GM19351 (cell line): ENCODE measurements at regions not wholly inside any gene's neighbourhood (a gene's known extent, or its start where the extent isn't known, plus 50 kb on each side); places are given as distances from the start of the nearest gene placed in this dataset.

ENCODE experiments used
- ATAC-seq: cut with Tn5 transposase; IDR thresholded peaks from one replicate; pipeline ENCODE4 v1.9.1; 2021; ENCODE audit warnings: mild to moderate bottlenecking, moderate library complexity; ENCODE audit not compliant: unreplicated experiment

- no peak for ATAC-seq
Observed at GRCh38 chr3:159210336-159210735, 408.5 kb downstream of the MFSD1 start.

DNA sequence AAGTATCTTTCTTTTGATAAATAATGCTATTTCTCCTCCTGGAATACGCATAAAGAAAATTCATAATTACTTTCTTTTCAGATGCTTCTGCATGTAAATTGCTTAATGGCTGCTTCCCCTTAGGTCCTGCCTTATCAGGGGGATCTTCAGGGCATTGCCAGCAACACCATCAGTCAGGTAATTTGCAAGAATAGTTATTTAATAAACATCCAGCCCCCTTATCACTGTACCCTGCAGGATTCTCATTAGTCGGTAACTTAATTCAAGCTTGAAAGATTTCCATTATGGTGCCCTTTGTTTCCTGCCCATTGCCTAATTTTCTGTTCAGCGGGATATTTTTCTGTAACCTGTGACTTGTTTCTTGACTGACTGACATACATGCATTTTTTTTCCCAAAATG, 414.5 kb downstream of the MFSD1 start:
- ATAC-seq: no peak

DNA sequence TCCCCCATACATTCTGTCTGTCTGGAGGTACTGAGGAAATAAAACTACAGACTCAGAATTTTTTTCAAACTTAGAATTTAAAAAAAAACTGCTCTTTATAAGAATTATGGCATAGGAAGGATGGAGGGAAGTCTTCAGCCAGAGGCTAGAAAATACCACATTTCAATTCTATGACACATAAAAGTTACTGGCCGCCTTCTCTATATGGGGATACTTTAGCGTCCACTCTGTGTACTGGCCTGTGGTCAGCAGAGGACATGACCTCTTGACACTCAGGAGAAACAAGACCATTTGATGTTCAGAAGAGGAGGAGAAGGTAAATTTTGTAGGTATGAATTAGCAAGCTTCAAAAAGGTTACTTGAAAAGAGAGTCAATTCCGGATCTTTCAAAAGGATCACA, 417.4 kb downstream of the MFSD1 start:
- ATAC-seq: no peak

GRCh38 chr3:159221335-159221734, 419.5 kb downstream of the MFSD1 start:
- ATAC-seq: no peak

GRCh38 chr3:159229116-159229680, 427.3 kb downstream of the MFSD1 start:
- ATAC-seq: no peak

DNA sequence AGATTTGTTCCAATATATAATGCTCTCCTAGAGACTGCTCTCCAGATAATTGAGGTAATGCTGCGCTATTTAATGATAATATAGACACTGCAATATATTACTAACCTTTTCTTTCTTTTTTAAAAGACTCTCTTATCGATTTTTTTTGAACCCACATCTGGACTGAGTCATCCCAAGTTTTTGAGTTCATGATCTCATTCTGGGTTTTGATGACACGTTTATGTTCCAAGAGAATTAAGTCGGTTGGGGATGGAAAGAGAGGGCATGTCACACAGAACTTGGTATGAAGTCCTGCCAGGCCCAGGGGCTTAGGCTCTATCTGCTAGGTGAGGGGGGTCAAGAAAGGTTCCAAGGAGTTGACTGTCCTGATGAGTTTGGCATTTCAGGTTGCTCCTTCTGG, 431.1 kb downstream of the MFSD1 start:
- no peak for ATAC-seq

DNA sequence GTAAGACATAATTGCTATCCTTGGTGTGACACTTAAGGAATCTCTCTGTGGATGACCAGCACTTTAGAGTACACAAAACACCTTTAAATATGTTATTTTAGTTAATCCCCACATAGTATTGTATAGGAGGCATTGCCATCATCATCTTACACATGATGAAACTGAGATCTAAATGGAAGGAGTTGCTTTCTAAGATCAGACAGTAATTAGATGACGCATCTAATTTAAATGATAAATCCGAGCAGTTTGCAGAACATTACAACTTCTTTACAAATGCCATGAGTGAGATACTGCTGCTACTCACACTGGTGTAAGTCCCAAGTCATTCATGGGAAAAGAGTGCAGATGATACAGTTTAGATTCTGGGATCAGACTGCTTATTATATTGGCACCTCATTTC, 431.9 kb downstream of the MFSD1 start:
- no peak for ATAC-seq

GRCh38 chr3:159234306-159234705, 432.5 kb downstream of the MFSD1 start:
- ATAC-seq: no peak

DNA sequence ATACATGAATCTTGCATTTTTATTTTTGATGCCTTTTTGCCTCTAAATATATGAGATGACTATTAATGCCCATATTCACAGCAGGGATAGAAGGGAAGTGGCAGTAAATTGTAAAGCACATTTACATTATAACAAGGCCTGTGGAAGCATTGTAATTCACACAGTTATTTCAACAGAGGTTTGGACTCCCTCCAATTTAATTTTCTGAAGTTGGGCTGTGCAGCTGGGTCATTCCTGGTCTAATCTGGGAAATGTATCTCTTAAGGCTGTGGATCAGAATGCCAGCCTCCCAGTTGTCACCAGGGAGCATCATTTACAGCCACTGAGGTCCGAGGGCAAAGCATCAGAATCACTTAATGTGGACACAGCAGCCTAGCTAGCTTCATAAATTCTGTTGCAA, 434.5 kb downstream of the MFSD1 start:
- ATAC-seq: no peak

GRCh38 chr3:159237226-159237625, 435.4 kb downstream of the MFSD1 start:
- no peak for ATAC-seq

GRCh38 chr3:159238646-159239045, 436.8 kb downstream of the MFSD1 start:
- no peak for ATAC-seq

DNA sequence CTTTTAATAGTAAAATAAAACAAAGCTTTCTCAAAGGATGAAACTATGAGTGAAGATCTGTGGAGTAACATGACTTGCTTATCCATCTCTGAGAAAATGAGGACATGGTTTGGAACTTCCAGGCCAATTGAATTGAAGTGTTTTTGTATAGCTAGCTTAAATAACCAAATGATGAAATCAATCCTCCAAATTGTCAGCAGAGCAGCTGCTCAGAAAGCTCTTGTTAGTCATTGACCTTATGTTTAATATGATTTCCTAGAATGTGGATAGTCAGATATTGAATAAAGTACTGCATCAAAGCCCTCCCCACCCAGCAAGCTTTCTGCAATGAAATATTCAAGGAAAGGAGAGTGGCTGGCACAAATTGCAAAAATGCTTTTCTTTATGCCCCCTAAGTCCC, 437.2 kb downstream of the MFSD1 start:
- no peak for ATAC-seq

DNA sequence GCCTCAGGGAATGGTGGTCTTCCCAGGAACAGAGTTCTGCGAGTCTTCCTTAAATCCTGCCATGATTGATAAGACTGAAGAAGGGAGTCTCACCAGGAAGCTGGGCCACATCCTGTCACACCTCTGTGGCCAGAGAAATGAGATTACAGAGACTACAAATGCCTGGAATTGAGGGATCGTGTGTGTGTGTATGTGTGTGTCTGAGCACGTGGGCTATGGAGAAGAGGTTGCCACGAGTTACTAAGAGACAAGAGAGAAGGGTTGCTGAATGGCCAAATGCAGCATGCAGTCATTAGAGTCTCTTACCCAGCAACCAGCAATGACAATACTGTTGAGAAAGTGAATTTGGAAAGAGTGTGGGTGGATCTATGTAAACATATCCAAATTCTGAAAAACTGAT, 443.1 kb downstream of the MFSD1 start:
- no peak for ATAC-seq

DNA sequence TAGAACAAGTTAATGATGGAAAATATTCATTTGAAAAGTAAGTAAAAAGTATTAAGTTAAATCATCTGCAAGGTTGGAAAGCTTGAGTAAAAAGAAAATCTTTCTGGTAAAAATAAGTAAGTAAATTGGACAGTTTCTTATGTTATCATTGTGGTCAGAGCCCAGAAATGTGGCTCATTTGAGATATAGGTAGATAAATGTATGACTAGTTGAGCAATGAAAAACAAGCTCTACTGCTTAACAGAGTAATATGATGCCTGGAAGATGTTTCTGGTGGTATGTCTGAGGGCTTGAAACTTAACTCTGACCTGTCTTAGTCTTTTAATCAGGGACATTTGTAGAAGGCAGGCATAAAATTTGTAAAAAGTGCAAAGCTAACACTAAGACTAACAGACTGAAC, 444.0 kb downstream of the MFSD1 start:
- no peak for ATAC-seq

GRCh38 chr3:159246385-159246784, 444.5 kb downstream of the MFSD1 start:
- no peak for ATAC-seq

DNA sequence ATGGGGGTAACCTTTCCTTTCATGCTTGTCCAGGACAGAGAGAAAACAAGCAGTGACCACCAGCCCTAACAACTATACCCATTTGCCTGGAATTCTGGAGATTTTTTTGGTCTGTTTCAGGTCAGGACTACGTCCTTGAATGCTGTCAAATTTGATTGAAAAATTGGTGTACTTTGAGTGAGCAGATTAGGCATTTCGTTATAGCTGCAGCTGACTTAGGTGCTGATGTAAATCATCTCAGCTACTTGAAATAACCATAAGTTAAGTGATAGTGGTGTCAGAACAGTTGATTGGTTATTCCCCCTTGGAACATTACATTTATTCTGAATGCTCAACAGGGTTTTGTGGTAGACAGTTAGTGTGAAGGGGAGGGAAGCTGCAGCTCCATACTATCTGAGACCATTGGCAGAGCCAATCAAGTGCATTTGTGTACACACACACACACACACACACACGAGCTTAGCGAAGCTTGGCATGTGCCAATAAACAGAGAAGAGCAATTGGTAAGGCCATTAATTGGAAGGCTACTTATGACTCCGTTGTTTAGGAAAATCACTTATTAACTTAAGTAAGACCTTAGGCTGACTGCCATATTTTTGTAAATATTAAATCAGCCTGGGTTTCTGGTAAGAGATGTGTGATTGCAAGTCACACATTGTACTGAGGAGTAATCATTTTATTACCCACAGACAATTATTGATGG, 447.8 kb downstream of the MFSD1 start:
- ATAC-seq: no peak

- ATAC-seq: no peak
Observed at GRCh38 chr3:159250961-159251360, 449.1 kb downstream of the MFSD1 start.

DNA sequence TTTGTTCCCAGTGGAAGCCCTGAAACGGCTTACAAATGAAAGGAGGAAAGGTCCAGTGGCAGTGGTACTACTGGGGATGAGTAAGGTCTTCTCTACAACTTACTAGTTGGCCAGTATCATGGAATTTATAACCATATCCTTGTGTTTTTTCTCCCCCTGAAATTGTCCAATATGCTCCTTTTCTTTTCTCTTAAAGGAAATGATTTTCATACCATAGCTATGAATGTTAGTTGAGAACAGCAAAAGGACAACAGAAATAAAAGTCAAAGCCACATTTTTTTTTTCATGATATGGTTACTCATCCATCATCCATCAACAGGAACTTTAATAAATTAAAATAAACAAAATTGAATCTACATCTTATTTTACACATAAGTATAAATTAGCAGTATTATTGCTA, 450.4 kb downstream of the MFSD1 start:
- ATAC-seq: no peak

- peak; percentile 72 for ATAC-seq
Observed at GRCh38 chr3:159252772-159253384, 451.0 kb downstream of the MFSD1 start.

GRCh38 chr3:159253860-159254259, 452.0 kb downstream of the MFSD1 start:
- ATAC-seq: no peak

DNA sequence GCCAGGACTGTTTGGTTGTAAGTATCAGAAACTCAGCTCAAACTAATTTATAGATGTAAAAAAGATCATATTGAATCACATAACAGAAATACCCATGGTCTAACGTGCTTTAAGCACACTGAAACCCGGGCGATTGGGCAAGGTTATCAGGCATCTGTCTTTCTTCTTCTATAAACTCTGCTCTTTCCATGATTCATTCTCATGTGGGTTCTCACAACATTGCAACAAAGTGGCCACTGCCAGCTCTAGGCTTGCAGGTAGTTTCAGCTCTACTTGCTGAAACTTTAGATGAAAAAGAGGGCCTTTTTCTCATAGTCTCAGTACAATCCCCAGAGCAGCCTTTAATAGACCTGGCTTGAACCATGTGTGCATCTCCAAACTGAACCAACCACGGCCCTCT, 456.1 kb downstream of the MFSD1 start:
- ATAC-seq: no peak

DNA sequence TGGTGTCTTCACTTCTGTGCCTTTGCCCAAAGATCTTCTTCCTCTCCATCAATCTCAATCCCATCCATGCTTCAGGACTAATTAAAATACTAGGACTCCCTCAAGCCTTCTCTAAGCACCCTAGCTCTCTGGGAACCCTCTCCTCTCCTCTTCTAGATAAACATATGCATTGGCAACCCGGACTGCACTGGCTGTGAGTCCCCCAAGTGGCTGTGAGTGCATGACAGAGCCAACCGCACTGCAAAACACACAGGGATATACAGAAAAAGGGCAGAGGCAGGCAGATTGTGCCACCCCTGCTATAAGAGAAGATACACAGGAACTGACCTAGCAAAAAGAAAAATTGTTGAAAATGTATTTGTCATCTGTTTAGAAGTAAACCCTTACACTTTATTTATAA, 457.1 kb downstream of the MFSD1 start:
- no peak for ATAC-seq
